GM12865 (cell line): ENCODE measurements at regions not wholly inside any gene's neighbourhood (a gene's known extent, or its start where the extent isn't known, plus 50 kb on each side); places are given as distances from the start of the nearest gene placed in this dataset.

Experiments
- DNase-seq: peaks from one replicate; pipeline ENCODE4 v3.0.0; 2010; ENCODE audit warnings: low read depth
- H3K4me3 ChIP-seq: 2 replicates; pipeline ENCODE4 v1.5.1; 2011; ENCODE audit warnings: mild to moderate bottlenecking, low read depth, low read length, control low read depth
- TF ChIP-seq, protein P1 (sequence below): IDR thresholded peaks from 2 replicates; pipeline ENCODE4 v1.5.1; 2011; ENCODE audit warnings: low read length, control low read depth, low read depth, inconsistent platforms; ENCODE audit not compliant: insufficient read depth; ENCODE audit errors: missing control alignments

DNA sequence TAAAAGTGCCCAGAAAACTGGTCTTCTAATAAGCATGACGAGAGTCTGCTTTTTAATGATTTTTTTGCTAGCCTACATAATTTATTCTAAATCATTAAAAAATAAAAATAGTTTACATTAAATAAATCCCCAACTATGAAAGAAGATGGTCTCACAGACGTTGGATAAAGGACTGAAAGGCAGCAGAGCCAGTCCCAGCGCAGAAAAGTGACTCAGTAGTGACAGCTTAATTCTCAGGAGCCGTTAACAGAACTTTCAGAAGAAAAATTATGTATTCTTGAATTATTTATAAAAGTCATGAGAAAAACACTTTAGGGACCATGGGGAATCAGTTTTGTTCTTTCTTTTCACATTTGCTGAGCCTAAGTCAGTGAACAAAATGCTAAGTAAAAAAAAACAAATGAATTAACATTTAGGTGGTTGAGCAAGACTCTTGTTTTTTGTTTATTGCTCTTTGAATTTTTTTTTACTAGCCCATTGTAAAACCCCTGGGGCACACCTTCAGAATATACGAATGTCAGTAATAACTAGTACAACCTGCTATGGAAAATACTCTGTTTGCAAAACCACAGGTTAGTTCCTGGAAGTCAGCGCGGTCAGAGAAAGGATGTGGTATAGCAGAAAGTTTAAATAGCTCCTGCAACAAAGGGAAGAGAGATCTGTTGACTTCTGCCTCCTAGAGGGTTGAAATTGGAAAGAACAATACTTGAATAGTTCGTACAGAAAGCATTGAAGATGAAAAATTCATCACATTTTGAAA, 50.4 kb upstream of the CCDC160 start:
- TF ChIP-seq, protein P1, sequence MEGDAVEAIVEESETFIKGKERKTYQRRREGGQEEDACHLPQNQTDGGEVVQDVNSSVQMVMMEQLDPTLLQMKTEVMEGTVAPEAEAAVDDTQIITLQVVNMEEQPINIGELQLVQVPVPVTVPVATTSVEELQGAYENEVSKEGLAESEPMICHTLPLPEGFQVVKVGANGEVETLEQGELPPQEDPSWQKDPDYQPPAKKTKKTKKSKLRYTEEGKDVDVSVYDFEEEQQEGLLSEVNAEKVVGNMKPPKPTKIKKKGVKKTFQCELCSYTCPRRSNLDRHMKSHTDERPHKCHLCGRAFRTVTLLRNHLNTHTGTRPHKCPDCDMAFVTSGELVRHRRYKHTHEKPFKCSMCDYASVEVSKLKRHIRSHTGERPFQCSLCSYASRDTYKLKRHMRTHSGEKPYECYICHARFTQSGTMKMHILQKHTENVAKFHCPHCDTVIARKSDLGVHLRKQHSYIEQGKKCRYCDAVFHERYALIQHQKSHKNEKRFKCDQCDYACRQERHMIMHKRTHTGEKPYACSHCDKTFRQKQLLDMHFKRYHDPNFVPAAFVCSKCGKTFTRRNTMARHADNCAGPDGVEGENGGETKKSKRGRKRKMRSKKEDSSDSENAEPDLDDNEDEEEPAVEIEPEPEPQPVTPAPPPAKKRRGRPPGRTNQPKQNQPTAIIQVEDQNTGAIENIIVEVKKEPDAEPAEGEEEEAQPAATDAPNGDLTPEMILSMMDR = no peak
- peak; percentile 18 for DNase-seq
- no peak overlapping the region for H3K4me3 ChIP-seq
